Fibroblast of skin of scalp (primary cell): ENCODE measurements at regions not wholly inside any gene's neighbourhood (a gene's known extent, or its start where the extent isn't known, plus 50 kb on each side); places are given as distances from the start of the nearest gene placed in this dataset.

ENCODE experiments used
- DNase-seq: peaks from one replicate; pipeline ENCODE4 v3.0.0-alpha.2; 2013

GRCh38 chr2:221125691-221126090 lies 446.4 kb downstream of the EPHA4 start:
- no peak for DNase-seq

GRCh38 chr2:221129657-221130056 lies 442.4 kb downstream of the EPHA4 start:
- DNase-seq = no peak

- no peak for DNase-seq
Measured at GRCh38 chr2:221130431-221130830, 441.7 kb downstream of the EPHA4 start.

GRCh38 chr2:221133941-221134340 lies 438.2 kb downstream of the EPHA4 start:
- peak; percentile 57 for DNase-seq

- no peak for DNase-seq
Measured at GRCh38 chr2:221134718-221135117, 437.4 kb downstream of the EPHA4 start.

- DNase-seq = no peak
Measured at GRCh38 chr2:221135699-221136098, 436.4 kb downstream of the EPHA4 start.

- no peak for DNase-seq
Measured at GRCh38 chr2:221137385-221137784, 434.7 kb downstream of the EPHA4 start.

GRCh38 chr2:221142341-221142740 lies 429.8 kb downstream of the EPHA4 start:
- no peak for DNase-seq

GRCh38 chr2:221143231-221143630 lies 428.9 kb downstream of the EPHA4 start:
- DNase-seq = no peak

- DNase-seq = no peak
Measured at GRCh38 chr2:221144909-221145308, 427.2 kb downstream of the EPHA4 start.

- DNase-seq = no peak
Measured at GRCh38 chr2:221145396-221145795, 426.7 kb downstream of the EPHA4 start.

- no peak for DNase-seq
Measured at GRCh38 chr2:221153226-221153625, 418.9 kb downstream of the EPHA4 start.

- DNase-seq = no peak
Measured at GRCh38 chr2:221154176-221154575, 417.9 kb downstream of the EPHA4 start.

GRCh38 chr2:221156062-221156734 lies 415.9 kb downstream of the EPHA4 start:
- no peak for DNase-seq

GRCh38 chr2:221161186-221161585 lies 410.9 kb downstream of the EPHA4 start:
- DNase-seq = no peak

GRCh38 chr2:221166292-221166691 lies 405.8 kb downstream of the EPHA4 start:
- DNase-seq = no peak

GRCh38 chr2:221167561-221167960 lies 404.5 kb downstream of the EPHA4 start:
- DNase-seq = no peak

GRCh38 chr2:221169724-221170123 lies 402.4 kb downstream of the EPHA4 start:
- no peak for DNase-seq

GRCh38 chr2:221170548-221170947 lies 401.6 kb downstream of the EPHA4 start:
- DNase-seq = no peak

- DNase-seq = no peak
Measured at GRCh38 chr2:221176667-221177066, 395.4 kb downstream of the EPHA4 start.

- no peak for DNase-seq
Measured at GRCh38 chr2:221178139-221178538, 394.0 kb downstream of the EPHA4 start.

GRCh38 chr2:221186873-221187272 lies 385.2 kb downstream of the EPHA4 start:
- no peak for DNase-seq

GRCh38 chr2:221189431-221190067 lies 382.6 kb downstream of the EPHA4 start:
- DNase-seq = no peak

GRCh38 chr2:221195829-221196228 lies 376.3 kb downstream of the EPHA4 start:
- DNase-seq = no peak
